ENCODE measurements at regions not wholly inside any gene's neighbourhood (a gene's known extent, or its start where the extent isn't known, plus 50 kb on each side); places are given as distances from the start of the nearest gene placed in this dataset.

- no peak for DNase-seq (ENCODE audit: low spot score)
- Mint-ChIP-seq H3K27ac (ENCODE audit: unreplicated experiment) (no peak overlapping the region), H3K9me3 (ENCODE audit: low read depth) (peaks cover 3% of the 10 kb centered on the region), H3K36me3 (ENCODE audit: low read depth) (no peaks in the 10 kb centered on the region), H3K4me1 (ENCODE audit: low read depth) (peaks cover 16% of the 10 kb centered on the region), H3K27me3 (ENCODE audit: low read depth) (peaks cover 10% of the 10 kb centered on the region), H3K4me3 (ENCODE audit: unreplicated experiment) (no peak overlapping the region)
- no peak for TF ChIP-seq CTCF (IDR thresholded peaks at IDR 0.05)
These were observed 111.9 kb upstream of the MTAP start for GRCh38 chr9:21690561-21690960.

- peaks cover 14% of the 10 kb centered on the region for H3K4me1 Mint-ChIP-seq (ENCODE audit: low read depth)
- no peak for DNase-seq (ENCODE audit: low spot score)
- no peak overlapping the region for H3K4me3 Mint-ChIP-seq (ENCODE audit: unreplicated experiment)
- TF ChIP-seq CTCF (IDR thresholded peaks at IDR 0.05), result no peak
- no peaks in the 10 kb centered on the region for H3K36me3 Mint-ChIP-seq (ENCODE audit: low read depth)
- H3K27ac Mint-ChIP-seq (ENCODE audit: unreplicated experiment), result no peak overlapping the region
- H3K27me3 Mint-ChIP-seq (ENCODE audit: low read depth), result peaks cover 10% of the 10 kb centered on the region
- peaks cover 7% of the 10 kb centered on the region for H3K9me3 Mint-ChIP-seq (ENCODE audit: low read depth)
These were observed 110.0 kb upstream of the MTAP start for GRCh38 chr9:21692390-21692789.

GRCh38 chr9:21694424-21694823 lies 108.0 kb upstream of the MTAP start:
- Mint-ChIP-seq H3K27ac (ENCODE audit: unreplicated experiment) (no peak overlapping the region), H3K36me3 (ENCODE audit: low read depth) (no peaks in the 10 kb centered on the region), H3K4me3 (ENCODE audit: unreplicated experiment) (no peak overlapping the region), H3K27me3 (ENCODE audit: low read depth) (peaks cover 17% of the 10 kb centered on the region), H3K9me3 (ENCODE audit: low read depth) (peaks cover 7% of the 10 kb centered on the region), H3K4me1 (ENCODE audit: low read depth) (peaks cover under 1% of the 10 kb centered on the region)
- TF ChIP-seq CTCF (IDR thresholded peaks at IDR 0.05), result no peak
- DNase-seq (ENCODE audit: low spot score), result no peak

- no peak overlapping the region for H3K27ac Mint-ChIP-seq (ENCODE audit: unreplicated experiment)
- TF ChIP-seq CTCF (IDR thresholded peaks at IDR 0.05), result no peak
- H3K9me3 Mint-ChIP-seq (ENCODE audit: low read depth), result peaks cover 7% of the 10 kb centered on the region
- H3K36me3 Mint-ChIP-seq (ENCODE audit: low read depth), result no peaks in the 10 kb centered on the region
- no peak for DNase-seq (ENCODE audit: low spot score)
- H3K4me3 Mint-ChIP-seq (ENCODE audit: unreplicated experiment), result no peak overlapping the region
- no peaks in the 10 kb centered on the region for H3K4me1 Mint-ChIP-seq (ENCODE audit: low read depth)
- peaks cover 18% of the 10 kb centered on the region for H3K27me3 Mint-ChIP-seq (ENCODE audit: low read depth)
These were observed 107.0 kb upstream of the MTAP start for GRCh38 chr9:21695443-21695842.

GRCh38 chr9:21695874-21696341 lies 106.5 kb upstream of the MTAP start:
- DNase-seq (ENCODE audit: low spot score), result peak; percentile 80
- Mint-ChIP-seq H3K27ac (ENCODE audit: unreplicated experiment) (no peak overlapping the region), H3K27me3 (ENCODE audit: low read depth) (peaks cover 18% of the 10 kb centered on the region), H3K9me3 (ENCODE audit: low read depth) (peaks cover 7% of the 10 kb centered on the region), H3K4me3 (ENCODE audit: unreplicated experiment) (no peak overlapping the region), H3K4me1 (ENCODE audit: low read depth) (no peaks in the 10 kb centered on the region), H3K36me3 (ENCODE audit: low read depth) (no peaks in the 10 kb centered on the region)
- TF ChIP-seq CTCF (IDR thresholded peaks at IDR 0.05), result no peak
